HG03558 (cell line): ENCODE measurements at regions not wholly inside any gene's neighbourhood (a gene's known extent, or its start where the extent isn't known, plus 50 kb on each side); places are given as distances from the start of the nearest gene placed in this dataset.
"Not testable (repeated sequence)": the region's sequence is repeated elsewhere in the genome, so short reads cannot be mapped to it uniquely, and the experiment has no call there.

ENCODE experiments used
- ATAC-seq: cut with Tn5 transposase; IDR thresholded peaks from one replicate; pipeline ENCODE4 v1.9.1; 2021; ENCODE audit warnings: moderate number of reproducible peaks; ENCODE audit not compliant: unreplicated experiment; ENCODE audit errors: extremely low read depth

DNA sequence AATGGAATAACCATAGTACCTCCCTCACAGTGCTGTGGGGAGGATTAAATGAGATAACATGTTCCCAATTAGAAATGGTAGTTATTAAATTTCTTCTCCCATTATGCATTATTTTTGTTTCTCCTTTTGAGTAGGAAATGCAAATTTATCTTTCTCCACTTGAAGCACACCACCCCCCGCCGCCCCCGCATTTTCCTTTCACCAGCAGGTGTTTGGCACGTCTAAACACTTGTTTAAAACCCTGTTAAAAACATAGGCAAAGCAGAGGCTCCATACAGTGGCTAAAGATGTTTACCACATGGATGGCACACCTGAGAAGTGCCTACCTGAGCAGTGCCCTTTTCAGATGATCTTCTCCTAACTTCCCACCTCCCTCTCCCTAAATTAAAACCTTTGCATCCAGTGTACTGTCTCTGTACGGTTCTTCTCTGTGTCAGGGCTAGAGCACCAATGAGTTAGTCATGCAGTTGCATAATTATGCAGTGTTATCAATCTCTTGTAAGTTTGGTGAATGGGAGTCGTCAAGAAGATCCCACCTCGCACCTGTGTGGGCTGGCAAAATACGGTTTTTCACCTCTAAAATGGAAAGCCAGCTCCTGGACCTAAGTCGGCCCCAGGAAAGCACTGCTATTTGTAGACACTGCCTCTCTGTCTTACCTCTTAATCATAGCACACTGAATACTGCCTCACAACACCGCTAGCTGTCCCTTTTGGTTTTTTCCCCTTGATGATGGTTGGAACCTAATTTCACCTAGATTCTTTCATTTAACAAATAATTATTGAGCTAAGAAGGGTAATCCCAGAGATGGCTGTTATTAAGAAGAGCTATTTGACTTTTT is 122.0 kb downstream of the CT47B1 start:
- no peak for ATAC-seq

DNA sequence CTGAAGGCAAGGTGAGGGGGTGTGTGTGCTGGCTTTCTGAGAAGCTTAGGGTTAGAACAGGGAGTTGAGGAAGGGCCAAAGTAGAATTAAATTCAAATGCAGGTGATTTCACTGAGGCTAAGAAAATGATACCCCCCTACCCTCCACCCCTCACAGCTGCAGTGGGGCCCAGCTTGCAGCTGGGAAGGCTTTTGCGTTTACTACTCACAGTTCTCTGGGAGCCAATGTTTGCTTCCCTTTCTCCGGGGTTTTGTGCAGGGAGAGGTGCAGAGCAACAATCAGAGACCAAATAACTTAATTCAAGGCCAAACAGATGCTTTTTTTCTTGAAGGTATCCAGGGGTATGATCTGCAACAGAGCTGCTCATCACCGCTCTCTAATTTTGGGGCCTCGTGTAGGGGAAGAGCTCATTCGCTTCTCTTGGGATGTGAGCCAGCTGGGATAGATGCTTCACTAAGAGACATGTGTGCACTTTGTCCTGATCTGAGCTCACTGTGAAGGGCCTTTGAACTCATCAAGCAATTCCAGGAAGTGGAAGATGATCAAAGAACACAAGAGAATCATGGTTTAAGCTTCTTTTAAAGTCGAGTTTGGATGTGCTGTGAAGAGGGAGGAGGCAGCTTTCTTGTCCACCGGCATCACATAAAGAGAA is 122.7 kb upstream of the C1GALT1C1 start:
- no peak for ATAC-seq

DNA sequence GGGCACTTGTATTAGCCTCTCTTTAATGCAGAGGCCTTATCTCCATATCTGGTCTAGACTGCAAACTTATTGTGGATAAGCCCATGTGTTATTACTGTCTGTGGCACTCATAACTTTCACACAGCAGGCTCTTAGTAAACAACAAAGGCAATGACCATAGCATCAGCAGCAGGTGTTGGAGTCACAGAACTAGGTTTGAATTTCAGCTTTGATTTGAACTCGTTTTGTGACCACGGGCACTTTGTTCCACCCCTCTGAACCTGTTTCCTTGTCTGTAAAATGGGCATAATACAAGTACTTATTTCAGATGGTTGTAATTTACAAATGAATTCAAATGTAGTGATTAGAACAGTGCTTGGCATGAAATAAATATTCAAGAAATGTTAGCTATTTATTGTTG is 121.8 kb upstream of the C1GALT1C1 start:
- ATAC-seq: no peak

DNA sequence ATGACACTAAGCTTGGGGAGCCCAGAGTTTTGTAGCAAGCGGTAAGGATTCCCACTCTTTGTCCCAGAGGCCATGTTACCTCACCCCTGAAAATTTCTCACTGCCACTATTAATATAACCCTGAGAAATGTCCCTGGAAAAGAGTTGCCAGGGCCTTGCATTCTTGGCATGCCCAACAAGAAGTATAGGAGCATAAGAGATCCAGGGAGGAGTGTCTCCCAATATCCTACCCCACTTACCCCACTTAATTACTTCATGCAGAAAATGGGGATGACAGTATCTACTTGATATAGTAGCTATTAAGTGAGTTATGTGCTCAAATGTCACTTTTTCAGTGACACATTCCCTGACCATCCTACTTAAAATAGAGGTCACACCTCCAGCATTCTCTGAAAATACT is 120.5 kb upstream of the C1GALT1C1 start:
- ATAC-seq: no peak

DNA sequence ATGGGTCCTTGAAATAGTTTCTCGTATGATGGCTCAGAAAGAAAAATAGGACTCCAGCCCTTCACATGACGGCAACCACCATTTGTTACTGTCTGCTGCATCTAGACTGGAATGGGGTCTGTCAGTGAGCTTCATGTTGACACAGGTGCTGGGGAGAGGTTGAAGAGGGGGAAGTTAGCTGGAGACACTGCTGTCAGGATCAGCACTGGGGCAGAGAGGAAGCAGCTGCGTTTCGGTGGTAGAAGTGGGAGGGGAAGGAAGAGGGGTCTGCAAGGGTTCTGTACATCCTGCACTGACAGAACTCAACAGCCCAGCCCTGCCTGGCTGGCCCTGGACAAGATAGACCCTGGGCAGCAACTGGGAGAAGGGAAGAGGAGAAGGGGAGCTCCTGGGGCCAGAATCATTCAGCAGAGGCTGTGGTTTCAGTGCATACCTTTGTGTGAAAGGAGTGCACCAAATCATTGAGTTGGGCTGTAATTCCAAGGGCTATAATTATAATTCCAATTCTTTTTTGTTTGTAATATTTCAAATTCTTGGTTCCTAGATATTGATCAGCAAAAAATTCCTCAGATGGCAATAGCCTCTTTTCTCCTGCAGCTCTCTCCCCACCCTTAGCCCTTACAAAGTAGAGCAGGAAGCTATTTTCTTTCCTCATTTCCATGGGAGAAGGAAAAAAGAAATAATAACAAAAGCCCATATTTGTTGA is 119.4 kb upstream of the C1GALT1C1 start:
- peak; percentile 61 for ATAC-seq

DNA sequence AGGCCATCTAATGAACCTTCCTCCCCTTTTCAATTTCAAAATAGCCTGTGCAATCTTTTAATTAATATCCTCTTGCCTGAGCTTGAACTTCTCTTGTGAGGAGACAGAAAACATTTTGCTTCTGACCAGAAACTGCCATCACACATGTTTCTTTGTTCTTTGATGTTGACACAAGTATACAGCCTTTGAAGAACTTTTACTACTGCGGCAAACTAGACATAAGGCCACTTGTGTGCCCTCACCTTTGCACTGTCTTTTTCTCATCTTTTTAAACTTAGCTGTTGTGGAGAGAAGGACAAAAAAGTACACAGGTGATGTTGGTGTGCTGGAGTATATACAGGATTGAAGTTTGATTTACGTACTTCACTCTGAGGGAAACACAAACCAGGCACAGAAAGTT is 116.3 kb upstream of the C1GALT1C1 start:
- ATAC-seq: no peak

DNA sequence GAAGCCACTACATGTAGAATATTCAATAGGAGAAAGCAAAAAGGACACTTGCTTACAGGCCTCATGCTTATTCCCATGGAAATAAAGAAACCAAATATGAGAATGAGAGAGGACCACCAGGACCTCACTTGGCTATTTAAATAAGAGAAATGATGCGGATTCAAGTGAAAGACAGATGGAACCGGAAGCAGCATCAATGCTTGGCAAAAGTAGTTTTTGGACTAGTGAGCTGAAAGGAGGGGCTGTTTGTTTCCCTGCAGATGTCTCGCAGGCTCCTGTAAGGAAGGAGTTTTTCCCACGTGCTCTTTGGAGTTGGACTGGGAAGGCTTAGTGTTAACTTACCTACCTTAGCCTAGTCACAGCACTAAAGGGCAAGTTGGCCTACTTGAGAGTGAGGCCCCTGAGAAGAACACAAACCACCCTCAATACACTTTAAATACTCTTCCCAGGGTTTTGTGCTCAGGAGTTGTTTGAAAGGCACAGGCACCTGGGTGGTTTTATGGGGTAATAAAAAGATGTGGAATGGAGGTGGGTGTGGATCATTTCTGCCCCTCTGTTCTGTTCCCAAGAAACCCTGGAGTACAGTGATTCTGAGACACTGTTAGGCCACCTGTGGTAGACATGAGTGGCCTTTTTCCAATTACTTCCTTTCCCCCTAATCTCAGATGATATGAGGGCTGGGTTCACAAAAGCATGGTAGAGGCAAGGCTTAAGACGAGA is 113.3 kb upstream of the C1GALT1C1 start:
- no peak for ATAC-seq

DNA sequence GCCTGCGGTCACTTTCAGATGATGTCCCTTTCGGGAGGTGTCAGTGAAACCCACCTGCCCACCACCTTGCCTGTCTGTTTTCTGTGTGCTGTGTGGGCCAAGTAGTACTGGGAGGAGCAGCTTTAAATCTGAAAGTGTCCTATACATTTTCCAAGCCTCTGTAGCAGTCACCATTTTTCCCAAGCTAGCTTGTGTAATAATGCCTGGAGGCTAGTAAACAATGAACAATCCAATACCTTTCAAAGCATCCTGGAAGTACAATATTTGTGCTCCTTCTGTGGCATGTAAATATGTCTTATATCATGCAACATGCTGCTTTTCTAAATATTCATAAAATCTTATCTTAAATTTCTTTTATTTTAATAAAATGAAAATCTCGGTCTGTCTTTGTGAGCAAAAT is 111.6 kb upstream of the C1GALT1C1 start:
- ATAC-seq: no peak

DNA sequence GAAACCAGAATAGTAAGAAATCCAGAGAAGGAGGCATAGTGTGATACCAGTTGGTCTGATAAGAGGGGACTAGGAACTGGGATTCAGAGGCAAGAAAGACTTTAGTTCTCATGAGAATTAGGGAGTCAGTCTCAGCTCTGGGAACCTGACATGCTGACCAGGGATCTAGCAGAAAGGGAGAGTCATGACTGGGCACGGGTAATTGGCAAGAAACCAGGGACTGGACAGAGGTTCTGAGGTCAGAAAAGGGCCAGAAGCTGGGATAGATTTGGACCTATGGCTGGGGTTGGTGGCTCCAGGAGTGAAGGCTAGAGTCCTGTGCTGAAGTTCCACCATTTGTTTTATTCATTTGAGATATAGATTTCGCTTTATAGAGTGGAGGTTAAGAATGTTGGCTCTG is 110.2 kb upstream of the C1GALT1C1 start:
- no peak for ATAC-seq

DNA sequence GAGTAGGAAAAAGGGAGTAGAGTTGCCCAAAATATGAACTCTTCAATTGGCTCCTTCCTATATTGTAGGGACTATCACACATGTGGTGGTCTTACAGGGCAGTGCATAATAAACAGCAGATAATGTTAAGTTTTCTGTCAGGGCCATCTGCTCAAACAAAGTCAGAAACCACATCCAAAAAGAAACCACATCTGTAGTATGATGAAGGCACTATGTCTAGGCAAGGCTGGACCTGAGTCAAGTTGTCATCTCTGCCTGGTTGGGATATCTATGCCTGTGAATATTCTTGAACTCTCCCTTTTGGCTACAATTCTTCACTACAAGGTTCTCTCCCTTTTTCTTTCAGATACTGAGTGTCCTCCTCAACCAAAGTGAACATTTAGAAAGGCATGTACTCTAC is 109.4 kb upstream of the C1GALT1C1 start:
- no peak for ATAC-seq

DNA sequence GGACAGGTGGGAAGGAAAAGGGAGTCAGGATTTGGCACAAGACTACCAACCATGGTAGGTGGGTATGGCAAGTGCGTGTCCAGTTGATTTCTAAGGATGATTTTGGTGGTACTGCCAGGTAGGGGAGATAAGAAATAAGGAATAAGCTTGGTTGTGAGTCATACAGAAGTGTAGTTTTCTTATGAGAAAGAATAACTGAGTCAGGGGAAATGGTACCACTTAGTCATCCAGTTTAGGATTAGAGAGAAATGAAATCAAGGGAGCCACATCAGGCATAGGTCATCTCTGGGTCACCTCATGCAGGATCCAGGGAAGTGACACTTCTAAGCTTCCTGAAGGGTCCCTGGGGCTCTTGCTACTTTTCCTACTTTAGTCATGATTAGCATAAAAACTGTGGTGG is 107.1 kb upstream of the C1GALT1C1 start:
- no peak for ATAC-seq

DNA sequence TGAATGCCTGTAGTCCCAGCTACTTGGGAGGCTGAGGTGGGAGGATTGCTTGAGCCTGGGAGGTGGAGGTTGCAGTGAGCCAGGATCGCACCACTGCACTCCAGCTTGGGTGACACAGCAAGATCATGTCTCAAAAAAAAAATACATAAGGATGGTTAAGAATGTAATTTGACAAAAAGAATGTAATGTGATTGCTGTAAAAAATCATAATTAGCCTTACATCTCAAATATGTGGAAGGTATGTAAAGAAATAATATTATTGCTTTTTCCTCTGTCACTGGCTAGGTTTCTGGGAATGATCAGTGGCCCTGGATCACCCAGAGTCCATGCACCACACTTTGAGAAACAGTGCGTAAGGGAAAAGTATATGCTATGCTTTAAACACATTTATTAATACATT is 106.1 kb upstream of the C1GALT1C1 start:
- ATAC-seq: no peak

DNA sequence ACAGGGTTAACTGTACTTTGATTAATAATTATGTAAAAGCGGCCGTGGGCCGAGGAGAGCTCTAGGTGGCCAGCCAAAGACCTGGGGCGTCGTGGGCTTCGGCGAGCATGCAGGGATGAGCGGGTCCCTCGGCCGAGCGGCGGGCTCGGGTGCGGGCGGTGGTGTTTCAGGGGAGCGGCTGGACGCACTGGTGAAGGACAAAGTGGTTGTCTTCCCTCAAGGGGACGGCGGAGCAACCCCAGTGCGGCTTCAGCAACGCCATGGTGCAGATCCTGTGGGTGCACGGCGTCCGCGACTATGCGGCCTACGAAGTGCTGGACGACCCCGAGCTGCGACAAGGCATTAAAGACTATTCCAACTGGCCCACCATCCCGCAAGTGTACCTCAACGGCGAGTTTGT is 103.0 kb upstream of the C1GALT1C1 start:
- no peak for ATAC-seq

DNA sequence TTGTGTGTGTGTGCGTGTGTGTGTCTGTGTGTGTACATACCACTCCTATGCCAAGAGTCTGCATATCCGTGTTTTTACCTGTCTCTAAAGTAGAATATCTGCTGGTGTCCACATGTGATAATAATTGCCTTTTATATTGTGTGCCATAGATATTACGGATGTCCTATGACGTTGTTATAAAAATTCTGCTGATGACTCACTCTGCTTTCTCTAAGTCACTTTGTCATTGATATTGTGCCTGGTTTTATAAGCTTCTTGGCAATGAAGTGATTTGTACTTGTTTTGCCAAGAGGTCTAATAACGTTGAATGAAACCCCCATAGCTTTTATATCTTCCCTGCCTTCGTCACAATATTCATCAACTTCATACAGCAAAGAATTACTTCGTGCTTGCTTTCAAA is 102.6 kb upstream of the C1GALT1C1 start:
- ATAC-seq: no peak

DNA sequence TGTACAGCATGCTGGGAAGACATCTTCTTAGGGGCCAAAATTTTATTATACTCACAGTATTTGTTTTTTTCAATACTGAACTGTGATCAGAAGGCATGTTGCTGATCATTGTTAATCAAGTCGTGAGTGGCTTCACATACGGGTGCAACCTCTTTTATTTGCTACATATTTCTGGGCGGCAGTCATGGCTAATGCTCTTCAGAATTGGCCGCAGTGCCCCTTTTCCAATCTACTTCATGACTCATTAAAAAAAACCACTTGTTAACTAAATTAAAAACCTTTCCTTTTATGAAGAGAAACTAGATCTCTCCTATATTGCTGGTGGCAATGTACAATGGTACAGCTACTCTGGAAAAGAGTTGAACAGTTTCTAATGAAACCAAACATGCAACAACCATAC is 101.5 kb upstream of the C1GALT1C1 start:
- ATAC-seq: no peak

DNA sequence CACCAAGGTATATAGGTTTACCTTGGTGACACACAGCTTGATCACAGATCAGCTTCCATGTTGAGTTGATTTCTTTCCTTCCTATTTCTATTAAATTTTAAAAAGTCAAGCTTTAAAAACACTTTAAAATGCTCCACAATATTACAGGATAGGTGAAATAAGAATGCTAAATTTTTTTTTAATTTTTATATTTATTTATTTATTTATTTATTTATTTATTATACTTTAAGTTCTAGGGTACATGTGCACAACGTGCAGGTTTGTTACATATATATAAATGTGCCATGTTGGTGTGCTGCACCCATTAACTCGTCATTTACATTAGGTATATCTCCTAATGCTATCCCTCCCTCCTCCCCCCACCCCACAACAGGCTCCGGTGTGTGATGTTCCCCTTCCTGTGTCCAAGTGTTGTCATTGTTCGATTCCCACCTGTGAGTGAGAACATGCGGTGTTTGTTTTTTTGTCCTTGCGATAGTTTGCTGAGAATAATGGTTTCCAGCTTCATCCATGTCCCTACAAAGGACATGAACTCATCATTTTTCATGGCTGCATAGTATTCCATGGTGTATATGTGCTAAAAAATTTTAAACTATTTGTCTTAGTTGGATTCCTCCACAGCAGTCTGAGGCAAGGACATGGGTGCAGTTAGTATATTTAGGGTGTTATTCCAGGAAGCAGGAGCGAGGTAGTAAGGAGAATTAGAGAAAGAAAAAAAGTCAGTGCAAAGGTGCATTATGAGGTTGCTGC is 99.8 kb upstream of the C1GALT1C1 start:
- not testable (repeated sequence) for ATAC-seq

DNA sequence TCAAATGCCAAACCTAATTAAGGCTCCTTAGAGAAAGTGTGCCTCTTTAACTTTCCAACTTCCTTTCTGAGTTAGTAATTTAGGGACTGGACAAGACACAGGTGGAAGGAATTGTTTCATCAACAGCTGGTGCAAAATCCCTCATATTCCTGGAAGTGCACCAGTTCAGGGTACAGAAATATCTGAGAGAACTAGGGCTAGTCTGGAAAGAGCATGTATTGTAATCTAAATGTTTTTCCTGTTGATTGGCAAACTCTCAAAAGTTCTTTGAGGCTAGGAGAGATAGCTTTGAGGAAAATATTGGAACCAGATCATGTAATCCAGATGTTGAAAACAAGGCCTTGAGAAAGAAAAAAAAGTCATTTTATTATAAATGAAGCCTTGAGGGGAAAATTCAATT is 98.1 kb upstream of the C1GALT1C1 start:
- no peak for ATAC-seq

DNA sequence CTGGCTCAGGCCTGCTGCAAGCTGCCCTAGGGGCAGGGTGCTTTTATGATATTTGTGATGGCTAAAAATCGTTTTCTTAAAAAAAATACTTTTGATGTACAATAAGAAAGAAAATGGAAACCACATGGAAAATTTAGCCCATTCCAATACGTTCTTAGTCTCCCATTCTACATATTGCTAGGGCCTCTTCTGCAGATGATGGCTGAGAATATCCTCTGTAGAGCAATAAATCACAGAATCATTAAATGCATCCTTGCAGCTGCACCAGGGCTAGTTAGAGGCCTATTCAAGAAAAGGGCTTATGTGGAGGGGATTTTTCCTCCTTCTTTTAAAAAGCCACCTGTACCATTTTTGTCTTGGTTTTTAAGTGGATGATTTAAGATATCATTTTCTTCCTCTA is 97.6 kb upstream of the C1GALT1C1 start:
- no peak for ATAC-seq

DNA sequence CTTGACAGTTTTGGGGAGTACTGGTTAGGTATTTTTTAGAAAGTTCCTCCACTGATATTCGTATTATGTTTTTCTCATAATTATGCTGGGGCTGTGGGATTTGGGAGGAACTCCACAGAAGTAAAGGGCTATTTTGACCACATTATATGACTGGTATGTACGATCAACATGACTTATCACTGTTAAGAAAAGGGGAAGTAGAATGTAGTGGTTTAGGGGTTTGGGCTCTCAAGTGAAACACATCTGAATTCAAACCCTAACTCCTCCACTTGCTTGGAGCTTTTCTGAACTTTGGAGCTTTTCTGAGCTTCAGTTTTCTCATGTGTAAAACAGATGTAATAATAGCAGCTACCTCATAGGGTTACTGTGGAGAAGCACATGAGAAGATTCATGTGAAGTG is 96.4 kb upstream of the C1GALT1C1 start:
- ATAC-seq: peak; percentile 98

DNA sequence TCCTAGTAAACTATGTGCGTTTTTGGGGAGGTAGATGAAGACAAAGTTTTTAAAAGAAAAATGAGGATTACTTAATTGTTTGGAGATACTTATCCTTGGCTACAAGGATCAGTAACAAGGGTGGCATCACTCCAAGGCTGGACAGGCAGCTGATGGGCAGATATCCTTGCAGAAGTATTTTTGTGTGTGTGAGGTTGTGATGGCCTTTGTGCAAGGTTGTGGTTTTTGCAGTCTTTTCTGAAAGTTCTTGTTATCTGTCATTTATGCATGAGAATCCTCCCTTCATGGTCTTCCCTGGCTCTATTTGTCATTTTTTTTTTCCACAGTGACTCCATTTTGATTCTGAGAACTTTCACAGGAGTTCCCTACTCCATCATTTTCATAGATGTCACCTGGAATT is 96.0 kb upstream of the C1GALT1C1 start:
- no peak for ATAC-seq
